Esophagus squamous epithelium (tissue), 5 donors: ENCODE measurements at regions not wholly inside any gene's neighbourhood (a gene's known extent, or its start where the extent isn't known, plus 50 kb on each side); places are given as distances from the start of the nearest gene placed in this dataset.

Source experiments
- DNase-seq: peaks from one replicate; lab custom pipeline; 2025; lab: John Stamatoyannopoulos, UW
- H3K27ac ChIP-seq, 4 donors: fragments of 200-600 bp; sonication (generic); one replicate each; pipeline ENCODE4 v1.5.1; 2016 to 2019; ENCODE audit warnings: mild to moderate bottlenecking in 1 of 4
- H3K27me3 ChIP-seq, 4 donors: fragments of 200-600 bp; sonication (generic); 1 replicate in 3 of 4; 2 replicates in 1 of 4; pipeline versions ENCODE4 v1.5.1 to v1.6.0; 2017 to 2021; ENCODE audit warnings: antibody characterized with exemption in 1 of 4
- H3K36me3 ChIP-seq, 3 donors: fragments of 200-600 bp; sonication (generic); one replicate each; pipeline ENCODE4 v1.5.1; 2016 to 2019
- H3K4me1 ChIP-seq, 3 donors: fragments of 200-600 bp; sonication (generic); one replicate each; pipeline ENCODE4 v1.5.1; 2017 to 2019
- H3K4me3 ChIP-seq, 4 donors: fragments of 200-600 bp; sonication (generic); 1 replicate in 3 of 4; 2 replicates in 1 of 4; pipeline ENCODE4 v1.5.1; 2016 to 2019; ENCODE audit warnings: mild to moderate bottlenecking in 2 of 4, moderate library complexity in 1 of 4
- H3K9me3 ChIP-seq, 3 donors: fragments of 200-600 bp; sonication (generic); one replicate each; pipeline ENCODE4 v1.5.1; 2016 to 2019
- POLR2A ChIP-seq, 4 donors: fragments of 450-650 bp; IDR thresholded peaks; one replicate each; pipeline ENCODE4 v1.6.1; 2017; ENCODE audit warnings: antibody characterized with exemption in 4 of 4, mild to moderate bottlenecking in 4 of 4, moderate library complexity in 3 of 4
- WGBS, 2 donors: methylation state at CpG; one replicate each; pipeline ENCODE4 v1.1.5; 2018; 5-methylcytosine and 5-hydroxymethylcytosine counted together
- intact Hi-C: fragments of 100-400 bp; cut with DNase I; formaldehyde crosslinking; loops from one replicate; pipeline ENCODE4 v1.15.0; 2022
- TF ChIP-seq, protein P1 (sequence below), 6 experiments: fragments of 450-650 bp in 4 of 6; fragments of 200-600 bp in 2 of 6; sonication (generic) in 2 of 6; IDR thresholded peaks; one replicate each; pipeline ENCODE4 v1.5.1; 2016 to 2019; ENCODE audit warnings: antibody characterized with exemption in 6 of 6, mild to moderate bottlenecking in 4 of 6, moderate library complexity in 4 of 6
- donor health status: DM: yes; HTN: yes; CAD: no.

DNA sequence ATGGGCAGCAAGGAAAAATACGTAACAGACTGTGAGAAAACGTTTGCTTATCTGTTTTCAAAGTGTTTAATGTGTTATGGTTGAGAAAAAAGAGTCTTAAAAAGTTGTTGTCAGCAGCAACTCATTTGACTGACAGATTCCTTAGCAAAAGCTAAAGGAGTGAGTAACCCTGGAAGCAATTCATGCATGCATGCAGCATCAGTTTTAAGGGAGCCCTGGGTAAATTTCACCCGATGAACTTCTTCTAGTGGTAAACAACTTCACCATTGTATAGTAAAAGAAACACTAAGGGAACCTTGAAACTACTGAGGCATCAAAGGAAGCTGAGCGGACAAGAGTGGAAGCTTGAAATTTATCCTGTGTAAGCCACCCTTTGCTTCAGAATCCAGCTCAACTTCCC is 583.2 kb upstream of the INTU start:
- intact Hi-C loops = no loop called here
- DNase-seq = no peak
- 55 to 62% methylated on average over 4 of the region's 4 CpGs for WGBS, 2 donors
- Histone ChIP-seq H3K9me3 (no peaks in the 10 kb centered on the region), H3K36me3 (no peaks in the 10 kb centered on the region), H3K4me3 (no peak overlapping the region), H3K27me3 (no peaks in the 10 kb centered on the region), H3K4me1 (no peaks in the 10 kb centered on the region), H3K27ac (no peak overlapping the region)
- TF ChIP-seq, protein P1, sequence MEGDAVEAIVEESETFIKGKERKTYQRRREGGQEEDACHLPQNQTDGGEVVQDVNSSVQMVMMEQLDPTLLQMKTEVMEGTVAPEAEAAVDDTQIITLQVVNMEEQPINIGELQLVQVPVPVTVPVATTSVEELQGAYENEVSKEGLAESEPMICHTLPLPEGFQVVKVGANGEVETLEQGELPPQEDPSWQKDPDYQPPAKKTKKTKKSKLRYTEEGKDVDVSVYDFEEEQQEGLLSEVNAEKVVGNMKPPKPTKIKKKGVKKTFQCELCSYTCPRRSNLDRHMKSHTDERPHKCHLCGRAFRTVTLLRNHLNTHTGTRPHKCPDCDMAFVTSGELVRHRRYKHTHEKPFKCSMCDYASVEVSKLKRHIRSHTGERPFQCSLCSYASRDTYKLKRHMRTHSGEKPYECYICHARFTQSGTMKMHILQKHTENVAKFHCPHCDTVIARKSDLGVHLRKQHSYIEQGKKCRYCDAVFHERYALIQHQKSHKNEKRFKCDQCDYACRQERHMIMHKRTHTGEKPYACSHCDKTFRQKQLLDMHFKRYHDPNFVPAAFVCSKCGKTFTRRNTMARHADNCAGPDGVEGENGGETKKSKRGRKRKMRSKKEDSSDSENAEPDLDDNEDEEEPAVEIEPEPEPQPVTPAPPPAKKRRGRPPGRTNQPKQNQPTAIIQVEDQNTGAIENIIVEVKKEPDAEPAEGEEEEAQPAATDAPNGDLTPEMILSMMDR (IDR thresholded peaks at IDR 0.05) = no peak
- TF ChIP-seq POLR2A (IDR thresholded peaks at IDR 0.05) = no peak

DNA sequence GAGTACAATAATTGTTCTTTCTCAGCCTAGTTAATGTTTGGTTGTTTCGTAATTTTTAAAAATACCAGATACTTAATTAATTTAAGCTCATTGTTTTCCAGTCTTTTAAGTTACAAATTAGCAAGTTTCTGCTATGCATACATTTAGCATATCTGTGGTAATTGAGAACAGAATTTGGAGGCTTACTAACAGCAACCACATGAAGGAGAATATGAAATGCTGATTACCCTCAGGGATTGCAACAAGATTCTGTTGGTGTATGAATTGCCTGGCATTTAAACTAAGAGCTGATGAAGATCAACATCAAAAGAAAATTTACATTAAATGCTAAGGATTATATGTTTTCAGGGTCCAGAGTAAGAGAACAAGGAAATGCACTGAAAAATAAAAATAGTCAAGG is 580.0 kb upstream of the INTU start:
- Histone ChIP-seq H3K4me3 (no peak overlapping the region), H3K36me3 (no peaks in the 10 kb centered on the region), H3K27me3 (no peaks in the 10 kb centered on the region), H3K9me3 (peaks cover 0 to 23% (median 0%) of the 10 kb centered on the region in 3 donors), H3K27ac (no peak overlapping the region), H3K4me1 (no peaks in the 10 kb centered on the region)
- intact Hi-C loops = no loop called here
- TF ChIP-seq, protein P1 (IDR thresholded peaks at IDR 0.05) = no peak
- TF ChIP-seq POLR2A (IDR thresholded peaks at IDR 0.05) = no peak
- 90 to 96% methylated on average over 1 of the region's 1 CpG for WGBS, 2 donors
- DNase-seq = no peak

- Histone ChIP-seq H3K27me3 (no peaks in the 10 kb centered on the region), H3K27ac (no peak overlapping the region), H3K36me3 (no peaks in the 10 kb centered on the region), H3K4me1 (no peaks in the 10 kb centered on the region), H3K9me3 (peaks cover 0 to 23% (median 0%) of the 10 kb centered on the region in 3 donors), H3K4me3 (no peak overlapping the region)
- TF ChIP-seq POLR2A (IDR thresholded peaks at IDR 0.05) = no peak
- TF ChIP-seq, protein P1 (IDR thresholded peaks at IDR 0.05) = no peak
- 25% methylated on average over 1 of the region's 1 CpG; no CpG with 5 or more reads in 1 of the 2 donors for WGBS, 2 donors
- intact Hi-C loops = no loop called here
- DNase-seq = no peak
Measured at GRCh38 chr4:127055357-127055756, 577.4 kb upstream of the INTU start.

- DNase-seq = no peak
- no peak for TF ChIP-seq POLR2A (IDR thresholded peaks at IDR 0.05)
- TF ChIP-seq, protein P1 (IDR thresholded peaks at IDR 0.05) = no peak
- Histone ChIP-seq H3K9me3 (no peaks in the 10 kb centered on the region), H3K4me1 (no peaks in the 10 kb centered on the region), H3K36me3 (no peaks in the 10 kb centered on the region), H3K27ac (no peak overlapping the region), H3K27me3 (no peaks in the 10 kb centered on the region), H3K4me3 (no peak overlapping the region)
- 60 to 73% methylated on average over 1 of the region's 1 CpG for WGBS, 2 donors
- intact Hi-C loops = no loop called here
Measured at GRCh38 chr4:127069675-127070074, 563.1 kb upstream of the INTU start.

GRCh38 chr4:127071443-127071842 is 561.3 kb upstream of the INTU start:
- H3K27ac ChIP-seq = no peak overlapping the region
- 33 to 60% methylated on average over 1 of the region's 1 CpG for WGBS, 2 donors
- no peaks in the 10 kb centered on the region for H3K36me3 ChIP-seq

More at GRCh38 chr4:127071443-127071842, 561.3 kb upstream of the INTU start:
- no peaks in the 10 kb centered on the region for H3K4me1 ChIP-seq
- TF ChIP-seq, protein P1 (IDR thresholded peaks at IDR 0.05) = no peak
- no peak for TF ChIP-seq POLR2A (IDR thresholded peaks at IDR 0.05)
- H3K27me3 ChIP-seq = no peaks in the 10 kb centered on the region
- H3K4me3 ChIP-seq = no peak overlapping the region
- H3K9me3 ChIP-seq = no peaks in the 10 kb centered on the region
- DNase-seq = no peak
- intact Hi-C loops = no loop called here
